SK-N-SH (cell line): ENCODE measurements at regions not wholly inside any gene's neighbourhood (a gene's known extent, or its start where the extent isn't known, plus 50 kb on each side); places are given as distances from the start of the nearest gene placed in this dataset.
A peak's percentile ranks its signal among the peaks of the same experiment; 100 is the strongest.

Source experiments
- CTCF ChIA-PET: fragments of 300-600, 350-600 bp; formaldehyde crosslinking; extraction: SDS; loops from one replicate; lab custom pipeline; 2021; lab: Yijun Ruan, JAX
- POLR2A ChIA-PET: fragments of 350-600 bp; sonication (Branson Sonifier 250); formaldehyde crosslinking; extraction: SDS; loops from one replicate; lab custom pipeline; 2020; ENCODE audit warnings: antibody characterized with exemption, inconsistent platforms; lab: Yijun Ruan, JAX
- DNase-seq: peaks from one replicate; pipeline ENCODE4 v3.0.0; 2012
- H2AFZ ChIP-seq: fragments of 200-600 bp; sonication (generic); 2 replicates; pipeline ENCODE4 v1.8.1; 2016; ENCODE audit warnings: antibody characterized with exemption, mild to moderate bottlenecking, low read depth
- H3F3A ChIP-seq: fragments of 200-600 bp; sonication (generic); replicated peaks from 2 replicates; pipeline ENCODE3; 2016; ENCODE audit warnings: antibody characterized with exemption, mild to moderate bottlenecking; ENCODE audit not compliant: insufficient read depth
- H3K27ac ChIP-seq, 2 experiments: fragments of 200-500 bp in 1 of 2; fragments of 200-600 bp in 1 of 2; sonication (Bioruptor generic) in 1 of 2; sonication (generic), shearing (Covaris generic) in 1 of 2; 2 replicates each; pipeline versions ENCODE4 v1.5.1 to v1.6.1; 2014 to 2016; ENCODE audit warnings: low read depth in 2 of 2, inconsistent platforms in 1 of 2, low read length in 1 of 2, mild to moderate bottlenecking in 1 of 2, mixed read lengths in 1 of 2
- H3K27me3 ChIP-seq: fragments of 200-600 bp; sonication (generic), shearing (Covaris generic); 2 replicates; pipeline ENCODE4 v1.6.1; 2016; ENCODE audit warnings: mixed run types; ENCODE audit not compliant: insufficient read depth
- H3K36me3 ChIP-seq, 2 experiments: fragments of 200-500 bp in 1 of 2; fragments of 200-600 bp in 1 of 2; sonication (Bioruptor generic) in 1 of 2; sonication (generic) in 1 of 2; replicated peaks in 1 of 2; 2 replicates each; pipeline versions ENCODE3 to v1.5.1; 2014 to 2016; ENCODE audit warnings: low read length in 1 of 2, mild to moderate bottlenecking in 1 of 2; ENCODE audit not compliant: insufficient read depth in 2 of 2, control insufficient read depth in 1 of 2
- H3K4me1 ChIP-seq, 2 experiments: fragments of 200-500 bp in 1 of 2; fragments of 200-600 bp in 1 of 2; sonication (Bioruptor generic) in 1 of 2; sonication (generic), shearing (Covaris generic) in 1 of 2; 2 replicates each; pipeline versions ENCODE4 v1.5.1 to v1.6.1; 2014 to 2016; ENCODE audit warnings: low read depth in 1 of 2, low read length in 1 of 2, mixed run types in 1 of 2; ENCODE audit not compliant: insufficient read depth in 2 of 2, control insufficient read depth in 1 of 2
- H3K4me2 ChIP-seq: fragments of 200-600 bp; sonication (generic), shearing (Covaris generic); 2 replicates; pipeline ENCODE4 v1.6.1; 2017; ENCODE audit warnings: mixed run types
- H3K4me3 ChIP-seq, 2 experiments: fragments of 200-500 bp in 1 of 2; fragments of 200-600 bp in 1 of 2; sonication (Bioruptor generic) in 1 of 2; sonication (generic), shearing (Covaris generic) in 1 of 2; 2 replicates each; pipeline versions ENCODE4 v1.5.1 to v1.8.1; 2014 to 2016; ENCODE audit warnings: low read depth in 2 of 2, inconsistent platforms in 1 of 2, low read length in 1 of 2, mild to moderate bottlenecking in 1 of 2, mixed read lengths in 1 of 2, moderate library complexity in 1 of 2
- H3K79me2 ChIP-seq: fragments of 200-600 bp; sonication (generic); 2 replicates; pipeline ENCODE4 v1.8.1; 2017; ENCODE audit warnings: mild to moderate bottlenecking; ENCODE audit not compliant: insufficient read depth
- H3K9ac ChIP-seq: fragments of 200-600 bp; sonication (generic); 2 replicates; pipeline ENCODE4 v1.6.1; 2017; ENCODE audit warnings: mixed run types
- H3K9me2 ChIP-seq: fragments of 200-600 bp; sonication (generic); 2 replicates; pipeline ENCODE4 v1.6.1; 2017; ENCODE audit warnings: mixed run types
- H3K9me3 ChIP-seq: fragments of 200-600 bp; sonication (generic); 2 replicates; pipeline ENCODE4 v1.6.1; 2017; ENCODE audit warnings: mixed run types, mild to moderate bottlenecking, moderate library complexity
- H4K20me1 ChIP-seq: fragments of 200-600 bp; sonication (generic); 2 replicates; pipeline ENCODE4 v1.6.1; 2017; ENCODE audit warnings: mild to moderate bottlenecking, mixed run types; ENCODE audit not compliant: insufficient read depth
- CHD2 ChIP-seq: fragments of 150-350 bp; IDR thresholded peaks from 2 replicates; pipeline ENCODE4 v1.6.1; 2018; ENCODE audit warnings: low read length; ENCODE audit not compliant: partially characterized antibody
- EP300 ChIP-seq, 2 experiments: IDR thresholded peaks; 2 replicates each; pipeline versions ENCODE4 v1.4.0 to v1.6.1; 2012; ENCODE audit warnings: borderline replicate concordance in 1 of 2, low read depth in 1 of 2, low read length in 1 of 2
- EZH2phosphoT487 ChIP-seq: fragments of 200-600 bp; sonication (generic); IDR thresholded peaks from 2 replicates; pipeline ENCODE4 v1.6.1; 2017; ENCODE audit warnings: low read depth, mixed run types, mild to moderate bottlenecking, antibody characterized with exemption, moderate library complexity, borderline replicate concordance
- FOSL2 ChIP-seq: IDR thresholded peaks from 2 replicates; pipeline ENCODE4 v1.4.0; 2012; ENCODE audit warnings: low read depth, mild to moderate bottlenecking, moderate library complexity, borderline replicate concordance
- GABPA ChIP-seq: IDR thresholded peaks from 2 replicates; pipeline ENCODE4 v1.4.0; 2012; ENCODE audit warnings: low read depth, mild to moderate bottlenecking
- JUND ChIP-seq: IDR thresholded peaks from 2 replicates; pipeline ENCODE4 v1.4.0; 2012
- MXI1 ChIP-seq: IDR thresholded peaks from 2 replicates; pipeline ENCODE4 v1.6.1; 2012; ENCODE audit warnings: mild to moderate bottlenecking, low read depth, low read length, improper control_type of control experiment
- NFIC ChIP-seq: IDR thresholded peaks from 2 replicates; pipeline ENCODE4 v1.4.0; 2012; ENCODE audit warnings: borderline replicate concordance
- PBX3 ChIP-seq: IDR thresholded peaks from 2 replicates; pipeline ENCODE4; 2012
- POLR2AphosphoS5 ChIP-seq: IDR thresholded peaks from 2 replicates; pipeline ENCODE4 v1.6.1; 2012; ENCODE audit warnings: low read depth, low read length
- RAD21 ChIP-seq: IDR thresholded peaks from 2 replicates; pipeline ENCODE4 v1.6.1; 2012; ENCODE audit warnings: mild to moderate bottlenecking, low read length
- RFX5 ChIP-seq: IDR thresholded peaks from 2 replicates; pipeline ENCODE4 v1.6.1; 2012; ENCODE audit warnings: mild to moderate bottlenecking, improper control_type of control experiment, low read length
- RXRA ChIP-seq: IDR thresholded peaks from 2 replicates; pipeline ENCODE4 v1.4.0; 2012; ENCODE audit warnings: low read depth, mild to moderate bottlenecking, borderline replicate concordance
- SMC3 ChIP-seq: IDR thresholded peaks from 2 replicates; pipeline ENCODE4 v1.6.1; 2012; ENCODE audit warnings: low read depth, low read length, improper control_type of control experiment
- TCF12 ChIP-seq: IDR thresholded peaks from 2 replicates; pipeline ENCODE4 v1.4.0; 2012
- TEAD4 ChIP-seq: IDR thresholded peaks from 2 replicates; pipeline ENCODE4 v1.4.0; 2012; ENCODE audit warnings: mild to moderate bottlenecking, borderline replicate concordance; ENCODE audit not compliant: insufficient read depth
- USF1 ChIP-seq: IDR thresholded peaks from 2 replicates; pipeline ENCODE4 v1.4.0; 2012; ENCODE audit warnings: low read depth, borderline replicate concordance
- ZBTB33 ChIP-seq: IDR thresholded peaks from 2 replicates; pipeline ENCODE4 v1.4.0; 2012; ENCODE audit warnings: low read depth, borderline replicate concordance
- WGBS: methylation state at CpG from one replicate; pipeline ENCODE4 v1.1.6; 2017; ENCODE audit warnings: low lambda C conversion rate; 5-methylcytosine and 5-hydroxymethylcytosine counted together

- H3F3A ChIP-seq = no peaks in the 10 kb centered on the region
- no peaks in the 10 kb centered on the region for H4K20me1 ChIP-seq
- H3K27ac ChIP-seq = no peak overlapping the region
- no peaks in the 10 kb centered on the region for H3K9me3 ChIP-seq
- 16% methylated on average over 6 of the region's 7 CpGs for WGBS
- no peak overlapping the region for H3K9ac ChIP-seq
- H3K9me2 ChIP-seq = no peaks in the 10 kb centered on the region
- no peak overlapping the region for H3K4me2 ChIP-seq
- CTCF ChIA-PET = interaction anchor here (0.5 to 2.6 kb wide), 20 partner anchors 10 to 1153 kb away, joined by 3 to 33 read pairs (median 3); no protein-coding TSS in a partner anchor
- no peaks in the 10 kb centered on the region for H3K79me2 ChIP-seq
- POLR2A ChIA-PET = no interaction called here
- no peak overlapping the region for H2AFZ ChIP-seq
- H3K27me3 ChIP-seq = no peaks in the 10 kb centered on the region
- H3K4me1 ChIP-seq = peaks cover 0 to 4% of the 10 kb centered on the region in 2 experiments; a peak in 1 of 4 replicates
- no peaks in the 10 kb centered on the region for H3K36me3 ChIP-seq
- TF ChIP-seq JUND = no peak
- TF ChIP-seq SMC3 = peak; percentile 54; the same call in 1 of the 2 replicates
- TF ChIP-seq POLR2AphosphoS5 = no peak
- TF ChIP-seq EZH2phosphoT487 = no peak
- TF ChIP-seq FOSL2 = no peak
- TF ChIP-seq RXRA = no peak
- no peak for TF ChIP-seq TEAD4
- TF ChIP-seq EP300 (IDR thresholded peaks at IDR 0.05; ENCODE audit: borderline replicate concordance in 1 of 2, low read depth in 1 of 2, low read length in 1 of 2) = no peak
- no peak for TF ChIP-seq MXI1
- TF ChIP-seq RAD21 = peak; percentile 83
- TF ChIP-seq ZBTB33 = no peak
- TF ChIP-seq USF1 = no peak
- no peak for TF ChIP-seq GABPA
- TF ChIP-seq NFIC = no peak
- TF ChIP-seq, all 33 proteins: peak for 2
- no peak overlapping the region; a peak in 1 of 4 replicates for H3K4me3 ChIP-seq
- DNase-seq = peak; percentile 60
Measured at GRCh38 chr2:228689053-228689452, 507.6 kb upstream of the SPHKAP start.

GRCh38 chr2:228688007-228688645 is 506.6 kb upstream of the SPHKAP start:
- Histone ChIP-seq H3K9ac (no peak overlapping the region), H3K36me3 (no peaks in the 10 kb centered on the region), H2AFZ (no peak overlapping the region), H3K9me3 (no peaks in the 10 kb centered on the region), H3F3A (no peaks in the 10 kb centered on the region), H3K27me3 (no peaks in the 10 kb centered on the region), H3K4me1 (peaks cover 0 to 4% of the 10 kb centered on the region in 2 experiments; a peak in 1 of 4 replicates), H3K4me3 (no peak overlapping the region), H4K20me1 (no peaks in the 10 kb centered on the region), H3K9me2 (no peaks in the 10 kb centered on the region), H3K79me2 (no peaks in the 10 kb centered on the region), H3K4me2 (no peak overlapping the region), H3K27ac (no peak overlapping the region)
- 43% methylated on average over 5 of the region's 5 CpGs for WGBS
- TF ChIP-seq TCF12 = no peak
- no peak for TF ChIP-seq NFIC
- TF ChIP-seq MXI1 = no peak
- TF ChIP-seq CHD2 = no peak
- no peak for TF ChIP-seq PBX3
- TF ChIP-seq RFX5 = no peak
- no peak for TF ChIP-seq POLR2AphosphoS5
- TF ChIP-seq SMC3 = no peak
- POLR2A ChIA-PET = no interaction called here
- DNase-seq = no peak
- CTCF ChIA-PET = interaction anchor here (0.5 to 2.6 kb wide), 18 partner anchors 9 to 1154 kb away, joined by 3 to 33 read pairs (median 3); no protein-coding TSS in a partner anchor
